Sigmoid colon (tissue), 6 donors: ENCODE measurements at regions not wholly inside any gene's neighbourhood (a gene's known extent, or its start where the extent isn't known, plus 50 kb on each side); places are given as distances from the start of the nearest gene placed in this dataset.

Experiments
- DNase-seq: peaks from one replicate; pipeline ENCODE4 v3.0.0-alpha.2; 2019
- H3K27ac ChIP-seq, 4 donors: fragments of 200-600 bp; sonication (generic); one replicate each; pipeline ENCODE4 v1.5.1; 2016 to 2019; ENCODE audit warnings: mild to moderate bottlenecking in 1 of 4
- H3K27me3 ChIP-seq, 3 donors: fragments of 200-600 bp; sonication (generic); one replicate each; pipeline ENCODE4 v1.5.1; 2019; ENCODE audit warnings: mild to moderate bottlenecking in 1 of 3
- H3K36me3 ChIP-seq, 4 donors: fragments of 200-600 bp; sonication (generic); one replicate each; pipeline ENCODE4 v1.5.1; 2016 to 2019
- H3K4me1 ChIP-seq, 4 donors: fragments of 200-600 bp; sonication (generic); one replicate each; pipeline ENCODE4 v1.5.1; 2017 to 2019
- H3K4me3 ChIP-seq, 4 donors: fragments of 200-600 bp; sonication (generic); one replicate each; pipeline ENCODE4 v1.5.1; 2017 to 2019; ENCODE audit warnings: mild to moderate bottlenecking in 2 of 4, moderate library complexity in 1 of 4
- H3K9me3 ChIP-seq, 4 donors: fragments of 200-600 bp in 3 of 4; sonication (generic) in 3 of 4; one replicate each; pipeline versions ENCODE4 v1.5.1 to v1.6.1; 2013 to 2019
- EP300 ChIP-seq, 4 donors: sonication (generic); formaldehyde crosslinking; IDR thresholded peaks; one replicate each; pipeline ENCODE4 v1.6.1; 2017; ENCODE audit warnings: antibody characterized with exemption in 4 of 4
- POLR2A ChIP-seq, 2 donors: fragments of 450-650 bp; IDR thresholded peaks; one replicate each; pipeline ENCODE4 v1.6.1; 2016; ENCODE audit warnings: antibody characterized with exemption in 2 of 2, mild to moderate bottlenecking in 2 of 2, moderate library complexity in 2 of 2
- POLR2AphosphoS5 ChIP-seq, 4 donors: sonication (generic); formaldehyde crosslinking; IDR thresholded peaks; one replicate each; pipeline ENCODE4 v1.6.1; 2017; ENCODE audit warnings: antibody characterized with exemption in 4 of 4
- WGBS, 2 donors: extraction: QIAGEN DNeasy Blood & Tissue Kit; methylation state at CpG; one replicate each; pipeline ENCODE4 v1.1.7; 2013; 5-methylcytosine and 5-hydroxymethylcytosine counted together
- intact Hi-C: fragments of 100-400 bp; cut with DNase I; formaldehyde crosslinking; loops from one replicate; pipeline ENCODE4 v1.15.1; 2023
- TF ChIP-seq, protein P1 (sequence below), 4 experiments: fragments of 450-650 bp in 3 of 4; fragments of 200-600 bp in 1 of 4; IDR thresholded peaks; one replicate each; pipeline ENCODE4 v1.5.1; 2016 to 2019; ENCODE audit warnings: antibody characterized with exemption in 4 of 4, mild to moderate bottlenecking in 3 of 4, moderate library complexity in 2 of 4
- donor health status: healthy with polysubstance abuse.
- donor health status: healthy.

- H3K27me3 ChIP-seq: no peaks in the 10 kb centered on the region
- 83 to 85% methylated on average over 5 of the region's 5 CpGs for WGBS, 2 donors
- TF ChIP-seq, protein P1, sequence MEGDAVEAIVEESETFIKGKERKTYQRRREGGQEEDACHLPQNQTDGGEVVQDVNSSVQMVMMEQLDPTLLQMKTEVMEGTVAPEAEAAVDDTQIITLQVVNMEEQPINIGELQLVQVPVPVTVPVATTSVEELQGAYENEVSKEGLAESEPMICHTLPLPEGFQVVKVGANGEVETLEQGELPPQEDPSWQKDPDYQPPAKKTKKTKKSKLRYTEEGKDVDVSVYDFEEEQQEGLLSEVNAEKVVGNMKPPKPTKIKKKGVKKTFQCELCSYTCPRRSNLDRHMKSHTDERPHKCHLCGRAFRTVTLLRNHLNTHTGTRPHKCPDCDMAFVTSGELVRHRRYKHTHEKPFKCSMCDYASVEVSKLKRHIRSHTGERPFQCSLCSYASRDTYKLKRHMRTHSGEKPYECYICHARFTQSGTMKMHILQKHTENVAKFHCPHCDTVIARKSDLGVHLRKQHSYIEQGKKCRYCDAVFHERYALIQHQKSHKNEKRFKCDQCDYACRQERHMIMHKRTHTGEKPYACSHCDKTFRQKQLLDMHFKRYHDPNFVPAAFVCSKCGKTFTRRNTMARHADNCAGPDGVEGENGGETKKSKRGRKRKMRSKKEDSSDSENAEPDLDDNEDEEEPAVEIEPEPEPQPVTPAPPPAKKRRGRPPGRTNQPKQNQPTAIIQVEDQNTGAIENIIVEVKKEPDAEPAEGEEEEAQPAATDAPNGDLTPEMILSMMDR (IDR thresholded peaks at IDR 0.05): no peak
- TF ChIP-seq POLR2AphosphoS5 (IDR thresholded peaks at IDR 0.05): no peak
- no peak for TF ChIP-seq POLR2A (IDR thresholded peaks at IDR 0.05)
- TF ChIP-seq EP300 (IDR thresholded peaks at IDR 0.05): no peak
- no peak for DNase-seq
- H3K9me3 ChIP-seq: no peaks in the 10 kb centered on the region
- H3K4me3 ChIP-seq: no peak overlapping the region
- H3K36me3 ChIP-seq: no peaks in the 10 kb centered on the region
- intact Hi-C loops: no loop called here
- no peak overlapping the region for H3K27ac ChIP-seq
- no peaks in the 10 kb centered on the region for H3K4me1 ChIP-seq
Observed at GRCh38 chr16:52834736-52835465, 217.8 kb downstream of the CHD9NB start.

DNA sequence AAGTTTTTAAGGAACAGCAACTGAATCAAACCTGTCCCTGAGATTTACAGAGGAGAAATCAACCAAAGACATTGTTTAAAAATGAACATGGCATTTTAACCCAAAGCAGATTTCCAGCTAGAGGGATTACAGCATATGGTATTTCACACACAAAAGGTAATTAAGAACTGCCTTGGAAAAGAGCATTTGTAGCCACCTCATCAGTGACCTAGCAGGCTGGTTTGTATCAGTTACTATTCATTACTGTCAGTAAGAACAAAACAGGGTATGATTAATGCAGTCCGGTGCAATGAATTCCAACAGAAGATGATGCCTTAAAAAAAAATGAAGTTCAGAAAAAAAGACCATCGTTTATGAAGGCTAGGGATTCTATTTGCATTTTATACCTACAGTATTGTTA, 219.9 kb downstream of the CHD9NB start:
- H3K36me3 ChIP-seq: no peaks in the 10 kb centered on the region
- H3K9me3 ChIP-seq: no peaks in the 10 kb centered on the region
- H3K4me1 ChIP-seq: no peaks in the 10 kb centered on the region
- no peaks in the 10 kb centered on the region for H3K27me3 ChIP-seq
- DNase-seq: no peak
- no peak for TF ChIP-seq POLR2A (IDR thresholded peaks at IDR 0.05)
- no peak for TF ChIP-seq EP300 (IDR thresholded peaks at IDR 0.05)
- TF ChIP-seq, protein P1 (IDR thresholded peaks at IDR 0.05): no peak
- no peak for TF ChIP-seq POLR2AphosphoS5 (IDR thresholded peaks at IDR 0.05)
- no peak overlapping the region for H3K4me3 ChIP-seq
- intact Hi-C loops: no loop called here
- WGBS, 2 donors: 61 to 82% methylated on average over 2 of the region's 2 CpGs
- H3K27ac ChIP-seq: no peak overlapping the region

GRCh38 chr16:52827456-52827855, 225.2 kb downstream of the CHD9NB start:
- DNase-seq: no peak
- TF ChIP-seq EP300 (IDR thresholded peaks at IDR 0.05): no peak
- TF ChIP-seq, protein P1 (IDR thresholded peaks at IDR 0.05): no peak
- TF ChIP-seq POLR2AphosphoS5 (IDR thresholded peaks at IDR 0.05): no peak
- TF ChIP-seq POLR2A (IDR thresholded peaks at IDR 0.05): no peak
- Histone ChIP-seq H3K4me3 (no peak overlapping the region), H3K9me3 (no peaks in the 10 kb centered on the region), H3K36me3 (no peaks in the 10 kb centered on the region), H3K4me1 (no peaks in the 10 kb centered on the region), H3K27me3 (no peaks in the 10 kb centered on the region), H3K27ac (no peak overlapping the region)
- intact Hi-C loops: no loop called here
- WGBS, 2 donors: 62 to 70% methylated on average over 4 of the region's 4 CpGs

GRCh38 chr16:52825892-52826291, 226.8 kb downstream of the CHD9NB start:
- Histone ChIP-seq H3K4me1 (no peaks in the 10 kb centered on the region), H3K36me3 (no peaks in the 10 kb centered on the region), H3K27me3 (no peaks in the 10 kb centered on the region), H3K9me3 (no peaks in the 10 kb centered on the region), H3K27ac (no peak overlapping the region), H3K4me3 (no peak overlapping the region)
- DNase-seq: no peak
- WGBS, 2 donors: 84 to 89% methylated on average over 5 of the region's 5 CpGs
- TF ChIP-seq POLR2A (IDR thresholded peaks at IDR 0.05) (no peak), EP300 (IDR thresholded peaks at IDR 0.05) (no peak), POLR2AphosphoS5 (IDR thresholded peaks at IDR 0.05) (no peak)
- TF ChIP-seq, protein P1 (IDR thresholded peaks at IDR 0.05): no peak
- intact Hi-C loops: no loop called here

GRCh38 chr16:52819808-52820207, 232.9 kb downstream of the CHD9NB start:
- H3K36me3 ChIP-seq: no peaks in the 10 kb centered on the region
- H3K4me1 ChIP-seq: no peaks in the 10 kb centered on the region
- WGBS, 2 donors: 83 to 88% methylated on average over 3 of the region's 3 CpGs
- intact Hi-C loops: no loop called here
- no peaks in the 10 kb centered on the region for H3K27me3 ChIP-seq
- H3K27ac ChIP-seq: no peak overlapping the region
- TF ChIP-seq EP300 (IDR thresholded peaks at IDR 0.05) (no peak), POLR2AphosphoS5 (IDR thresholded peaks at IDR 0.05) (no peak), POLR2A (IDR thresholded peaks at IDR 0.05) (no peak)
- TF ChIP-seq, protein P1 (IDR thresholded peaks at IDR 0.05): no peak
- no peak overlapping the region for H3K4me3 ChIP-seq
- DNase-seq: no peak
- no peaks in the 10 kb centered on the region for H3K9me3 ChIP-seq
